UCSD-AML1 (cell line): ENCODE measurements at regions not wholly inside any gene's neighbourhood (a gene's known extent, or its start where the extent isn't known, plus 50 kb on each side); places are given as distances from the start of the nearest gene placed in this dataset.
"Not testable (repeated sequence)": the region's sequence is repeated elsewhere in the genome, so short reads cannot be mapped to it uniquely, and the experiment has no call there.

Experiments used
- DNase-seq: peaks from one replicate; lab custom pipeline; 2025; ENCODE audit not compliant: unreplicated experiment; lab: John Stamatoyannopoulos, UW

DNA sequence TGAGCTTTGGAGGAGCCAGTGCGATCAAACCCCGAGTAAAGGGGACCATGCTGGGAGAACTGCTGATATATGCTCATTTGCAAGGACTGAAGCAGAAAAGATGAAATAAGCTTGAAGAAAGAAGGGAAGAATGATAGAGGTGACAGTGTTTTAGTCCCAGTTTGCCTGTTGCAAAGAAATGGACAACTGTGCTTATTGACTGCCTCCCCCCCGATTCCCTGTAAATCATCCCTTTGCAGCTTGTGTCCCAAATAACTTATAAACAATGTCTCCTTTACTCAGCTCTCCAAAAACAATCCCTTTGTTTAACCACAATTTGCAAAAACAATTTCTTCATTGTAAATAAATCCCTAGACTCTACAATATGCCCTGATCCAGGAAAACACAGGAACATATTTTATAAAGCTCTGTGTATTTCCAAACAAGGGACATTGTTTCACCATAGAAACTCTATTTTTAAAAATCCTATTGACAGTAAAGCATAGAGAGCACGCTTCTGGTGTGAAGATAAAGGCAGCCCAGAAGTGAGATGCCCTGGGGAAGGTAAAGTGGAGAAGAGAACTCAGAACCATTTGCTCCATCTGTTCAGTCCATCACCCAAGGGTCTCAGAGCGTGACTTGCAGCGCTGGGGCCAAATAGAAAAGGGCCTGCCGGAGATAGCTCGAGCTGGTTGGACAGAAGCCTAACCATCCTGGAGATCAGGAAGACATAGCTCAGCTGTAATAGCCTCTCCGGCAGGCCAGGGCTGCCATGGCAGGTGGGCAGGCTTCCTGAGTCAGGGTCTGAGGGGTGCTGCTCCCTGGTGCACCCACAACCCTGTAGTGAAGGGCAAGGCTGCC, 280.5 kb downstream of the WDR11 start:
- DNase-seq, result no peak

DNA sequence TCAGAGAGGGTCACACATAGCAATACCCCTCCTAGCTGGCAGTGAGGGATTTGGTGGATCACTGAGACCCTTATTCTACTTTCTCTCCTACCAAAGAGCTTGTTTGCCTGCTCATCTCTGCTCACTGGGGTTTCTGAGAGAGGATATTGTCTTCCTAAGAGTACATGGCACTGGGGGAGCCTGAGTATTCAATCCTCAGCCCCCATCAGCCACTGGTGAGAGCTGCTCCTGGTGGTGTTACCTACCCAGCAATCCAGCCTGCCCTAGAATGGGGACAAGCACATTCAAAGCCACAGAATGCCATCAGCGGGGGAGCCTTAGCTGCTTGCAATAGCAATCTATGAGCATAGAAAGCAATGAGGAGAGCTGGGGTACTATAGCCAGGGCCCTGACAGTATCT, 281.1 kb downstream of the WDR11 start:
- no peak for DNase-seq

DNA sequence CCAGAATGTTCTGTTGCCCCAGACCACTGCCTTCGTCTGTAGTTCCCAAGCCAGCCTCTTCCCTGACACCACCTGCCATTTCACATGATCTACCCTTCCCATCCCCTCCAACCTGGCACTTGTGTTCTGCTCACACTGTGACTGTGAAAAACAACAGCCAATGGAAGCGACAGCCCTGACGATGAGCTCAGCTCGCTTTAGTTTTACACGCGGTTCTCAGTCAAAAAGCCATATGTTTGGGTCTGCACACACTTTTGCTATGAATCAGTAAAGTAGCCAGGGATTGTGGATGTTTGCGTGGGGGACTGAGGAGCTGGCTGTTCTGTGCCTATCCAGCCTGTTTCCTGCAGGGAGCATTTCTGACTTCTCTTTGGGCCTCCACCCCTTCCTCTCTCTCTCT, 282.7 kb downstream of the WDR11 start:
- no peak for DNase-seq

DNA sequence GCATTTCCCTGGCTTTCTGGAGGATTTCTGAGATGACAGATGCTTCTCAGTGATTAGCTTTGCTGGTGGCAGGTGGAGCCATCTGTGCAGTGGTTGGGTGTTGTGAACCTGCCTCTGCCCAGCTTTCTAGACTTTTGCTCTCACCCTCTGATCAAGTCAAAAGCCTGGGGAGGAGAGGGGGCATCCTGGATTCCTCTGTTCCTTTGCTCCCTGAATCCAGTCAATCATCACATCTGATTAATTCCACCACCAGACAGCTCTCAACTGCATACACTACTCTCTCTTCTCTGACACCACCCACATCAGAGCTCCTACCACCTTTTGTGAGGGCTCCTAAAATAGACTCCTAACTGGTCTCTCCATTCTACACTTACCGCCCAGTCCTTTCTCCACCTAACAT, 283.5 kb downstream of the WDR11 start:
- DNase-seq, result no peak

DNA sequence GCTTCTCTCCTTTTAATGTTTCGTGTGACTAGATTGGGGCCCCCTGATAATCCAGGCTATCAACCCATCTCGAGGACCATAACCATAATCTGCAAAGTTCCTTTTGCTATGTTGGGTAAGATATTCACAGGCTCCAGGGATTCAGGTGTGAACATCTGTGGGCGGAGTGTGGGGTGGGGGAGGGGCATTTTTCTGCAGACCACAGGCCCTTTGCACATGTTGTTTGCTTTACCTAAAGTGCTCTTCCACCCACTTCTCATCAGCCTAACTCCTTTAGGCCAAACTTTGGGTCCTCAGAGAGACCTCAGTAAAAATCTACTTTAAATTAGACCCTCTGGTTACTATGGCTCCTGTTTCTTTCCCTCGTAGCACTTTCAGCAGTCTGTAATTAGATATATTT, 284.4 kb downstream of the WDR11 start:
- no peak for DNase-seq

DNA sequence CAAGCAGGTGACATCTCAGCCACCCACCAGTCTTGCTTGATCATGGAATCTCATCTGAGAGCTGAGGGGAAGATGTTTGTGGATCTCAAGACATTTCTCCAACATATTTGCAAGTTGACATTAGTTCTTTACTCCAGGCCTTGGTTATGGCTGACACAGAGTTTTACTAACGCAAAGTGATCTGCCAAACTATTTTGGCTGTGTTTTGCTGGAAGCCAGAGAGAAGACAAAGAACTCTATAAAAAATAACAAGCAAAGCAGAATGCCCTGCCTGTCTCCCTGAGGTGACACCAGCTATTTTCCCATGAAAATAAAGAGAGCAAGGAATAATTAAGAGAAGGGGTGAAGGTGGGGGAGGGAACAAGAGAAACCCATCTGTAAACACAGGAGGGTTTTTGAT, 286.4 kb downstream of the WDR11 start:
- no peak for DNase-seq

DNA sequence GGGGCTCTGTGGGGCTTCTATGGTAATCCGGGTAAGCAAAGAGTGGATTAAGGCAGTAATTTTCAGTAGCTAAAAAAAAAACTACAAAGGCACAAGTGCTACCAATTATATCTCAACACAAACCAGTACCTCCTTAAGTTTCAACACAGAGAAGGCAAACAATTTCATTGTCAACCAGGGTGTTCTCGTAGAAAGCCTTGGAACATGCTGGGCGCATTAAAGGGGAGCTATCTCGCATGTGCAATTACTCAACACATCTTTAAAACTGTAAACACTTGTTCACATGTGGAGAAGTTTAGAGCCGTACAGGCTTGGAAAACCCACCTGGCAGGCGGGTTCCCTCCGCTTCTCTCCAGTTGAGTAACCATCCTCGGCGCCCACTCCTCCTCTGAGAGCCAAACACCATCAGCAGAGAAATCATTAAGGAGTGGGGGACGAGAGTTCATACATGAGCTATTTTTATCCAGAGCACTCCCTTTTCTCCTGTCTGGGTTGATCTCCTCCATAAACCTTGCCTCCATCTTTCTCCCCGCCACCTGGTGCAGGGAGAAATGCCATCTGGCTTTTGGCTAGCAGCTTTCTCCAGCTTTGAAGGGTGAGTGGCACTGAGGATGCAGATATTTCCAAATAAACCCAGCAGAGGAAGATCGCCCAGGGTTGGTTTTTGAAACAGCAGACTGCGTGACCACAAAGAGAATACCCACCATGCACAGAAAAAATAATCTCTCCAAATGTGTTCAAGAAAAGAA, 287.1 kb downstream of the WDR11 start:
- DNase-seq, result no peak

DNA sequence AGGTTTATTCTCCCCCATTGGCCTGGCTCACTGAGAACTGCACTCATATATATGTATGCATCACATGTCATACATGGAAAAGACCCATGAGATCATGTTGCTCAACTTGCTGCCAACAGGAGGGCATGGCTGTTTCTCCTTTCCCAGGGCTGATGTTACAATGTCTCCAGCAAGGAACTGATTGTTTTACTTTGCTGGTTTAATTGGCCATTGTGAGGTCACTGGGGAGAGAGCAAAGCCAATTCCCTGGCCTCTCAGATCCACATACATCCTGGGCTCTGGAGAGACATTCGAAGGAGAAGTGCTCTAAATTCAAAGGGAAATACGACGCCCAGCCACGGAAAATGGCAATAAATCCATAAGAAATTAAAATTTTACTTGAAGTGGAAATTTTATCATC, 287.8 kb downstream of the WDR11 start:
- DNase-seq, result no peak

DNA sequence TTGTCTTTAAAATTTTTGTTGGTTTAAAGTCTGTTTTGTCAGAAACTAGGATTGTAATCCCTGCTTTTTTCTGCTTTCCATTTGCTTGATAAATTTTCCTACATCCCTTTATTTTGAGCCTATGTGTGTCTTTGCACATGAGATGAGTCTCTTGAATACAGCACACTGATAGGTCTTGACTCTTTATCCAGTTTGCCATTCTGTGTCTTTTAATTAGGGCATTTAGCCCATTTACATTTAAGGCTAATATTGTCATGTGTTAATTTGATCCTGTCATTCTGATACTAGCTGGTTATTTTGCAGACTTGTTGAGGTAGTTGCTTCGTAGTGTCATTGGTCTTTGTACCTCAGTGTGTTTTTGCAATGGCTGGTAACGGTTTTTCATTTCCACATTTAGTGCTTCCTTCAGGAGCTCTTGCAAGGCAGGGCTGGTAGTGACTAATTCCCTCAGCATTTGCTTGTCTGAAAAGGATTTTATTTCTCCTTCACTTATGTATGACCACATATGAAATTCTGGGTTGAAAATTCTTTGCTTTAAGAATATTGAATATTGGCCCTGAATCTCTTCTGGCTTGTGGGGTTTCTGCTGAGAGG, 294.7 kb downstream of the WDR11 start:
- not testable (repeated sequence) for DNase-seq

DNA sequence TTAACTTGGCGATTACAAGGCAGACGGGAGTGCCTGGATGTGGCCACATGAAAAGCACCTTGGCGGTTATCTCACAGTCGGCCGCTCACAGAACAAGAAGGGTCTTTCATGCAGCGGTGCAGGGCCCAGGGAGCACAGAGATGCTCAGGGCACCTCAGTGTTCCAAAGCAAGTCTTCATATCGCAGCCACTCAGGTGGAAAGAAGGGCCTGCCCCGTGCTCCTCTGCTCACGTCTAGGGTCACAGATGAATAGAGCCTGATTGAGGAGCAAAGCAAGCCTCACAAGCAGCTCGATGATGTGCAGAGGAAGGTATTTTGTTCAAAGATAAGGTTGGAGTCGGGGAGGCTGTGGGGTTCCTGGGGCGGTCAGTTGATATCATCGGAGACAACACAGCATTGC, 297.8 kb downstream of the WDR11 start:
- no peak for DNase-seq

DNA sequence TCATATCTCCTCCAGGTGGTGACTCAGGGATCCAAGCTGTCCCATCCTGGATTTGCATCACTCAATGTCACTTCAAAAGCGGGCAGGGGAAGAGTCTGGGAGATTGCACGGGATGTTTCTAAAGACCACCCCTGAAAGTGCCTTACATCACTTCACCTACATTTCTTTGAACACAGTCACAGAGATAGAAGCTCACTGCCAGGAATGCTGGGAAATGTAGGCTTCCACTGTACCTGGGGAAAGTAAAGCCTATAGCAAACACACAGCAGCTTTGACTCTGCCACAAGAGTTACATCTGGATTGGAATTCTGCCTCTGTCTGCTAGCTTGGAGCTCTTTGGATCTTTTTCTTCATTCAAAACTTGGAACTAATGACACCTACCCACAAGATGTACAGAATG, 300.9 kb downstream of the WDR11 start:
- no peak for DNase-seq

DNA sequence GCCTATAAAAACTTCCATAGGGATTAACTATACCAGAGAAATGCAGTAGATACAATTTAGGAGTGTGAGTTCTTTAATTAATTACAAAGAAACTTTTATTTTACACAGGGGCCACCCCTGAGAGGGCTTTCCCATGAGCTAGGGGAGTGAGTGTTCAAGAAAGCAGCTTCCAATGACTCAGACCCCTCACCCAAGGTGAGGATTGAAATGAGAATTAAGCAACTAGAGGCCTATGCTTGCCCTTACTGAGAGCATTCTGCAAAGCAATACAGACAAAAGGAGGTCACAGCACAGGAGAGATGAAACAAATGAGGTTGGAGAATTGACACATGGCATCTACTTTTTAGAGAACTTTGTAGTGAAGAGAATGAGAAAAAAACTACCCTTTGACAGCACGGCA, 301.8 kb downstream of the WDR11 start:
- no peak for DNase-seq

DNA sequence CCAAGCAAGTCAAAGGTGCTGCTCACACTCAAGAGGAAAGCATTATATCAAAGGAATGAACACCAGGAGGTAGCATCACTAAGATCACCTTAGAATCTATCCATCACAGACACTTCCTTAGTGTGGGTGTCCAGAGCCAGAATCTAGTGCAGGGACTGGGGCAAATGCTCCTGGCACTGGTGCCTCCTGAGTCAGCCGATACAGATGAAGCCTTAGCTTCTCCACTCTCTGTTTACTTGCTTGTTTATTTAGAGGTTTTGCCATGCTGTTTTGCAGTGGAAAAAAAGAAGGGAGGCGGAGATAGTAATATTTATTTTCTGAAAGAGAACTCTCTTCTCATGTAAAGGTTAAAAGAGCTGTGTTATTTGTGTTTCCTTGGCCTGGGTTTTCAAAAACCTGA, 303.1 kb downstream of the WDR11 start:
- DNase-seq, result no peak

DNA sequence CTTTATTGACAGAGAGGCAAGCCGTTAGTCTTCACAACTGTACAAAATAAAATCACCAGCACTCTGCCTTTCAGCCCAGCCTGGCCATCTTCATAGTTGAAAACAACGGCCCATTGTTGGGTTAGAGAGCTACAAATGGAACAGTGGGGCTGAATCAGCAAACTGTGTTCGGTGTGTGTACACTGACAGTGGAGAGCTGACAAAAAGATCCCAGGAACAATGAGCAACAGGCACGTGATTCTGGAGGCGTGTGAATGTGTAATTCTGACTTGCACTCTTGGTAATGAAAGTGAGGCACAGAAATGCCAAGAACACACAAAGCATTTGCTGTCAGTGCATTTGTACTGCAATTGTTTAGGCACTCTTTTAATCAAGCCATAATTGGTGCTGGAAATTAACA, 303.7 kb downstream of the WDR11 start:
- DNase-seq, result no peak

DNA sequence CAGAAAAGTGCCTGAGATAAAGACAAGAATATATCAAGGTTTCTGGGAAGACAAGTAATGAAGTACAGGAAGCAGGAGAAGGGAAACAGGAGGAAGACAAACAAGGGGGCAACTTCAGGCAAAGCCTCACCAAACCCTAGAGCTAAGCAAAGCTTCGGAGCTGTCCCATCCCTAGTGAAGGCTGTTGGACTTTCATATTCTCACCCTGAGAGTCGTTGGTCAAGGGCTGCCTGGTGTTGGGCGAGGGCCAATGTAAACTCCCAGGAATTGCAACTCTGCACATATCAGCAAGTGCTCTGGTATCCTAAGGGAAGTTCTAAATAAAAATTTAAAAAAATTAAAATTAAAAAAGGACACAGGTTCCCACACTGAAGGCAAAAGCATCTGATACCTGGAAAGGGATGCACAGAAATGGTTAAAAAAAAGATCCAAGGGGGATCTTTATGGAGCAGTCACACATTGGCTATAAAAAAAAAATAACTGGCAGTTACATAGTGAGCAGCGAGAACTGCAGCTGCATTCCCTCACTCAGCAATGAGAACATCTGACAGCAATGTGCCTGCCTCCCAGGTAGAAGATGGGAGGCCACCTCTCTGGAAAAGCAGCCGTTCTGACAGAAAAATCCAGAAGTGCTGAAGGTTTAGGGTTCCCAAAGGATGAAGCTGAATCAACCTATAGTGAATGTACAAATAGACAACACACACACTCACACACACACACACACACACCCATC, 304.7 kb downstream of the WDR11 start:
- no peak for DNase-seq

DNA sequence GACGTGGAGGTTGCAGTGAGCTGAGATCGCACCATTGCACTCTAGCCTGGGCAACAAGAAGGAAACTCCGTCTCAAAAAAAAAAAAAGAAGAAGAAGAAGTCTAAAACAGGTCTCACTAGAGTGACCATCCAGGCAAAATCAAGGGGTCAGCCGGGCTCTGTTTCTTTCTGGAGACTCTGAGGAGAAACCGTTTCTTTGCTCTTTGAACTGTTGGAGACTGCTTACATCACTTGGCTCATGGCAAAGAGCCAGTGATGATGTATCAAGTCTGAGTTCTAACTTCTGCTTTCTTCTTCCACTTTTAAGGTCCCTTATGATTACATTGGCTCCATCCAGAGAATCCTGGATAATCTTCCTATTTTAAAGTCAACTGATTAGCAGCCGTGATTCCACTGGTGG, 306.8 kb downstream of the WDR11 start:
- DNase-seq, result no peak

DNA sequence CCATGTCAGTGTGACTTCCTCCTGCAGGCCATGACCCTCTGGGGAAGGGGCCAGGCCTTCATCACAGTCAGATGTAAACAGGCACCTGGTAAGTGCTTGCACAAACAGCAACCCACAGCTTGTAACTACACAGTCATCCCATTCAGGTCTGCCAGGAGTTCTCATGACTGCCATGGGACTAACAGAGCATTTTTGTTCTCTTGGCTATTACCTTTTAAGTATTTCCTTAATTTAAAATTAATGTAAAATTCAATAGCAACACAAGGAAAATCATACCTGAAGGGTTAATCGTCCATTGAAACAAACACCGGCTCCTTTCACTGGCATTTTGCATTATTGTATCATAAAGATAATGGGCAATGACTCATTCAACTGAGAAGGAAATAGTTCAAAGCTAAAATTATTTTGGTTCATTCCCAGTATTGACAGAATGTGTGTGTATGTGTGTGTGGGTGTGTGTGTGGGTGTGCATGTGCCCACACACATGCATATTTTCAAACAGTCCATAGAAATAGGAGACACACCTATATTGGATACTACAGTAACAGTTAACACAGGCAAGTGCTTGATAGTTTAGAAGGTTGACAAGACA, 307.9 kb downstream of the WDR11 start:
- no peak for DNase-seq

DNA sequence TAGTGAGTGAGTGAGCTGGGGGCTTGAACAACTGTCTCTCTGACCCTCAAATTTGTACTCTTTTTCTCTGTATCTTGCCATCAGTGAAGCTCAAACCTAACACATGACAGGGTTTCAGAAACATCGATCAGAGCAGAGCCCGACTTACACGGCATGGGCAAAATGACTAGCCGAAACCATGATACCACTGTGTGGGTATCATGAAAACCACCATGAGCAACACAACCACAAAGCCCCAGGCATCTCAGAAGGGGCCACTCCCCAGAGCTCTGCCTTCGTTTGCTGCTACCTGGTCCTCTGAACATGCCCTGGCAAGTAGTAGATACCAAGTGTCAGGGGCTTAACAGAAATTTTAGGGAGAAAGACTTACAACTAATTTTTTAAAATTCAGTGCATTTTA, 308.5 kb downstream of the WDR11 start:
- DNase-seq, result no peak

DNA sequence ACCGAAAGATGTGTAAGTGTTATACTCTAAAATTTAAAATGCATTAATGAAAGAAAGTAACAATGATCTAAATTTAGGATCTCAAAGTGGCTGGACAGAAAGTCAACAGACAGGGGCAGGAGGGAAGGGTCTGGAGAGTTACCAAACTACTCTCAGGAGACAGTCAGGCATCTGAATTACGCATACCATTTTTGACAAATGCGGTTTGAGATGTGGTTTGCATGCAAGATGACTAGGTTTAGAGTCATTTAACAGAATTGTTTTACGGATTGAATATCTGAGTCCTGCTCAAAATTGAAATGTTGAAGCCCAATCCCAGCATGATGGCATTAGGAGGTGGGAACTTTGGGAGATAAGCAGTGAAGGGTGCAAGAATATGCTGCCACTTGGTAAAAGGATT, 314.1 kb downstream of the WDR11 start:
- no peak for DNase-seq

DNA sequence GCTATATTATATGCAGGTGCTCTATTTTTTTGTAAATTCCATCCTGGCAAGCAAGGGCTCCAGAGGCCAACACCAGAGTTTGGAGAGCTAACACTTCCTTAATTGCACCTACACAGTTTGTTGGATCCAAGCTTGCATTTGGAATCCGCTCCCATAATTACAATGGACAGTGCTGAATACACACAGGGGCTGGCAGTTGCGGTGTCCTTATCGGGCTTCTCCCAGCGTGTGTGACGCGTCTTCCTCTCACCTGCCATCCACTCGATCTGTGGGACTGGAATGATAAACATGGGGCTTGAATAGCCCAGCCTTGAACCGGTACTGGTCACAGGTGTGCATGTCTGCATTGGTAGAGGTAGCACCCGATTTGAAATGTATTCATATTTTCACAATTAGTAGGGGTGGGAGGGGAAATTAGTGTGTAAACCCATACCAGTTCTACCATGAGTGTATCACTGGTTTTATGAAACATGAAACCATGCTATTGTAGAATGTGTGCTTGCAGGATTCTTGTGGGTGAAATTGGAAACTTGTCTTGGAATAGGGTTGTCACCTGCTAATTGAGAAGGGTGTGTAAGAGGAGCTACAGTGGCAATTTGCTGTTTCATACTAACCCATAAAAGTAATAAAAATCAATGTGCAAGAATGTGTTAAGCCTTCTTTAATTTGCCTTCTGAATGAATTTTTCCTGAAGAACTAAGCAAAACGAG, 316.5 kb downstream of the WDR11 start:
- DNase-seq, result no peak
